Smooth muscle cell (in vitro differentiated cells): ENCODE measurements at regions not wholly inside any gene's neighbourhood (a gene's known extent, or its start where the extent isn't known, plus 50 kb on each side); places are given as distances from the start of the nearest gene placed in this dataset.

ENCODE experiments used
- DNase-seq: peaks from one replicate; lab custom pipeline; 2025; ENCODE audit not compliant: unreplicated experiment; lab: John Stamatoyannopoulos, UW
- H2AFZ ChIP-seq: fragments of 200-600 bp; sonication (generic); 2 replicates; pipeline ENCODE4 v1.6.0; 2016; ENCODE audit warnings: antibody characterized with exemption, low read depth, mild to moderate bottlenecking
- H3F3A ChIP-seq: fragments of 200-600 bp; sonication (generic); 2 replicates; pipeline ENCODE4 v1.6.0; 2017; ENCODE audit warnings: antibody characterized with exemption, low read depth
- H3K27ac ChIP-seq: fragments of 200-600 bp; sonication (generic); 2 replicates; pipeline ENCODE4 v1.5.1; 2016; ENCODE audit warnings: low read depth, mild to moderate bottlenecking
- H3K27me3 ChIP-seq: fragments of 200-600 bp; sonication (generic); 2 replicates; pipeline ENCODE4 v1.6.1; 2016; ENCODE audit warnings: low read depth, mild to moderate bottlenecking
- H3K36me3 ChIP-seq: fragments of 200-600 bp; sonication (generic); 2 replicates; pipeline ENCODE4 v1.5.1; 2016; ENCODE audit warnings: low read depth
- H3K4me1 ChIP-seq: fragments of 200-600 bp; sonication (generic); 2 replicates; pipeline ENCODE4 v1.5.1; 2016; ENCODE audit warnings: low read depth
- H3K4me2 ChIP-seq: fragments of 200-600 bp; sonication (generic); 2 replicates; pipeline ENCODE4 v1.6.0; 2016; ENCODE audit warnings: mild to moderate bottlenecking
- H3K4me3 ChIP-seq: fragments of 200-600 bp; sonication (generic); 2 replicates; pipeline ENCODE4 v1.5.1; 2016; ENCODE audit warnings: mild to moderate bottlenecking
- H3K79me2 ChIP-seq: fragments of 200-600 bp; sonication (generic); 2 replicates; pipeline ENCODE4 v1.6.0; 2016; ENCODE audit warnings: low read depth, mild to moderate bottlenecking
- H3K9ac ChIP-seq: fragments of 200-600 bp; sonication (generic); 2 replicates; pipeline ENCODE4 v1.6.0; 2016; ENCODE audit warnings: low read depth
- H3K9me3 ChIP-seq: fragments of 200-600 bp; sonication (generic); replicated peaks from 2 replicates; pipeline ENCODE4 v1.5.1; 2016; ENCODE audit warnings: low read depth
- H4K20me1 ChIP-seq: fragments of 200-600 bp; sonication (generic); 2 replicates; pipeline ENCODE4 v1.6.0; 2016; ENCODE audit warnings: low read depth
- WGBS: methylation state at CpG from one replicate; pipeline ENCODE4 v1.1.7; 2016; ENCODE audit warnings: low lambda C conversion rate; 5-methylcytosine and 5-hydroxymethylcytosine counted together
- TF ChIP-seq, protein P1 (sequence below): fragments of 200-600 bp; sonication (generic); IDR thresholded peaks from 2 replicates; pipeline ENCODE4 v1.5.1; 2017; ENCODE audit warnings: borderline replicate concordance, mild to moderate bottlenecking, antibody characterized with exemption; ENCODE audit not compliant: insufficient read depth, poor library complexity, severe bottlenecking

DNA sequence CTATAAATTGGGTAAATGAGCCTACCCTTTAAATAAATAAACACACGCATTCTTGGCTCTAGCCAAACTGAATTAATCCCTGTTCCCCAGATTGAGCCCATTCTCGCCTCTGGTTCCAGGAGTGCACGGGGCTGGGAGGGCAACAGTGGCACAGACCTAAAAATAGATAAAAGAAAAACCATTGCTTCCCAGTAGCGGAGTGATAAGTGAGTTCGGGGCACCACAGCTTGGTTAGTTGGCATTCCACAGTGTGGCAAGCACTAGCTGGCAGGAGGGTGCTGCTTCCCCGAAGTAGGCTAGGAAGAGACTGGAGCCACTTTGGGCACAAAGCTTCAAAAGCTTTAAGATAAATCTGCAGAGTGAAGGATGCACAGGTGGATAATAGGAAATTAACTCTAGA, 322.2 kb upstream of the SGCD start:
- Histone ChIP-seq H2AFZ (no peak overlapping the region), H3K4me2 (no peak overlapping the region), H3K27me3 (no peaks in the 10 kb centered on the region), H3K4me1 (no peaks in the 10 kb centered on the region), H3K79me2 (no peaks in the 10 kb centered on the region), H3K9ac (no peak overlapping the region), H3K9me3 (no peaks in the 10 kb centered on the region), H3K27ac (no peak overlapping the region), H3K36me3 (no peaks in the 10 kb centered on the region), H3K4me3 (no peak overlapping the region), H4K20me1 (no peaks in the 10 kb centered on the region), H3F3A (no peaks in the 10 kb centered on the region)
- TF ChIP-seq, protein P1, sequence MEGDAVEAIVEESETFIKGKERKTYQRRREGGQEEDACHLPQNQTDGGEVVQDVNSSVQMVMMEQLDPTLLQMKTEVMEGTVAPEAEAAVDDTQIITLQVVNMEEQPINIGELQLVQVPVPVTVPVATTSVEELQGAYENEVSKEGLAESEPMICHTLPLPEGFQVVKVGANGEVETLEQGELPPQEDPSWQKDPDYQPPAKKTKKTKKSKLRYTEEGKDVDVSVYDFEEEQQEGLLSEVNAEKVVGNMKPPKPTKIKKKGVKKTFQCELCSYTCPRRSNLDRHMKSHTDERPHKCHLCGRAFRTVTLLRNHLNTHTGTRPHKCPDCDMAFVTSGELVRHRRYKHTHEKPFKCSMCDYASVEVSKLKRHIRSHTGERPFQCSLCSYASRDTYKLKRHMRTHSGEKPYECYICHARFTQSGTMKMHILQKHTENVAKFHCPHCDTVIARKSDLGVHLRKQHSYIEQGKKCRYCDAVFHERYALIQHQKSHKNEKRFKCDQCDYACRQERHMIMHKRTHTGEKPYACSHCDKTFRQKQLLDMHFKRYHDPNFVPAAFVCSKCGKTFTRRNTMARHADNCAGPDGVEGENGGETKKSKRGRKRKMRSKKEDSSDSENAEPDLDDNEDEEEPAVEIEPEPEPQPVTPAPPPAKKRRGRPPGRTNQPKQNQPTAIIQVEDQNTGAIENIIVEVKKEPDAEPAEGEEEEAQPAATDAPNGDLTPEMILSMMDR = no peak
- 95% methylated on average over 6 of the region's 6 CpGs for WGBS
- no peak for DNase-seq

DNA sequence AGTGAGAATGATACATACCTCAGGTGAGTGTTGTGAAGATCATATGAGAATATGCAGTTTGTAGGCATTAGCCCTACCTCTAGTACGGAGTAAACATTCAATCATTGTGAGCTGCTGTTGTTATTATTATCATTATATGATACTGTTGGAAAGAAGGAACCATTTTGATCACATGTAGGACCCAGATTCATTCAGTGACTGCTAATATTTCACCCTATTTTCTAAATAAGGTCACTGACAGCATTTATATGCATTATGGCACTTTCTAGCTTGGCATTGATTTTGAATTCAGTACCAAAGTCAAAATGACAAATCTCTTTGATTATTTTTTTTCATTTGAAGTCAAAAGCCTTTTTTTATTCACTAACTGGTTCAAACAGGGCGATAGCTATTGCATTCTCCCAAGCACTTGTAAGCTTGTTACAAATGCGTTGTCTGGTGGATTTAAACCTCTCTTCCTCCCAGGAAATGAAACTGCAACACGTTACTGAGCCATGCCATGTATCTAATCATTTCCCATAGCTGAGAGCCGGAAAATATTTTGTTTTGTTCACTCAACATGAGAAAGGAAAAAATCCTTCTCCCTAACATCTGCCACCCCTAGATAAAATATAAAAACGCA, 320.8 kb upstream of the SGCD start:
- TF ChIP-seq, protein P1 = no peak
- no peak for DNase-seq
- H3K4me2 ChIP-seq = no peak overlapping the region
- no peaks in the 10 kb centered on the region for H3K27me3 ChIP-seq
- H3F3A ChIP-seq = no peaks in the 10 kb centered on the region
- no peak overlapping the region for H3K4me3 ChIP-seq
- WGBS = 74% methylated on average over 6 of the region's 6 CpGs
- H3K79me2 ChIP-seq = no peaks in the 10 kb centered on the region
- H2AFZ ChIP-seq = no peak overlapping the region
- H4K20me1 ChIP-seq = no peaks in the 10 kb centered on the region
- no peaks in the 10 kb centered on the region for H3K4me1 ChIP-seq
- no peaks in the 10 kb centered on the region for H3K36me3 ChIP-seq
- H3K9ac ChIP-seq = no peak overlapping the region
- no peak overlapping the region for H3K27ac ChIP-seq
- no peaks in the 10 kb centered on the region for H3K9me3 ChIP-seq

DNA sequence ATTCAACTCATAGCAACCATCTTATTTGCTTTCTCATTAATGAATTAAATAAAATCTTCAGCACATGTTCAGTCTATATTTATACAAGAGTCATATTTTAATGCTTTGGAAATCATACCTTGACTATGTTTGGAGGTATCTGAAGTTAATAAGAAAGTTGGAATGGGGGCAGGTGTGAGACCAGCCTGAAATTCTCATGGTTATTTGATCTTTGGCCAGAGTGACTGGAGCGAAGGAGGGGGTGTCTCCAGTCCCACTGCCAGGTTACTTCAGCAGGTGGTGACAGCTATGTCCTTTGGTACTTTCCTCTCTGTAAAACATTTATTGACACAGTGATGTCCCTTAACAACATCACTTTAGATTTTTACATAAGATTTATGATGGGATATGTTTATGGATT, 318.1 kb upstream of the SGCD start:
- DNase-seq = no peak
- Histone ChIP-seq H3K4me3 (no peak overlapping the region), H3K9ac (no peak overlapping the region), H3K27ac (no peak overlapping the region), H3K27me3 (no peaks in the 10 kb centered on the region), H2AFZ (no peak overlapping the region), H3K36me3 (no peaks in the 10 kb centered on the region), H3K9me3 (no peaks in the 10 kb centered on the region), H3K4me2 (no peak overlapping the region), H4K20me1 (no peaks in the 10 kb centered on the region), H3K79me2 (no peaks in the 10 kb centered on the region), H3K4me1 (no peaks in the 10 kb centered on the region), H3F3A (no peaks in the 10 kb centered on the region)
- TF ChIP-seq, protein P1 = no peak
- WGBS = 100% methylated on average over 1 of the region's 1 CpG

DNA sequence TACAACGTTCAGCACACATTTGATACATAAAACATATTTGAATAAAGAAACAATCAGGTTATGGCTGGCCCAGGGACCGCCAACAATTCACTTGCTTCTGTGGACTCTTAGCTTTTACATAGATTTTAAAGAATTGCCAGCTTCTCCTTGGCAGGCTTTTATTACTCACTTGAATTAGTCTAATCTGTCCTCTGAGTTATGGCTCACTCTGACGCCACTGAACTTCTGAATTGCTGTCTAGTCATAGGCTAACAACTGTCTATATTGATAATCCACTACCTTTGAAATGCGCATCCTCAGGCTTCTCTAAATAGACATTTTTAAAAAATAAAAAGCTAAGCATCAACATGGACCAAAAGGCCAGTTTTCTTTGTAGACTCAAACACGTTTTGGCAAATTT, 317.4 kb upstream of the SGCD start:
- Histone ChIP-seq H3K36me3 (no peaks in the 10 kb centered on the region), H4K20me1 (no peaks in the 10 kb centered on the region), H3K9me3 (no peaks in the 10 kb centered on the region), H3F3A (no peaks in the 10 kb centered on the region), H3K27ac (no peak overlapping the region), H3K79me2 (no peaks in the 10 kb centered on the region), H3K27me3 (no peaks in the 10 kb centered on the region), H3K4me2 (no peak overlapping the region), H2AFZ (no peak overlapping the region), H3K9ac (no peak overlapping the region), H3K4me3 (no peak overlapping the region), H3K4me1 (no peaks in the 10 kb centered on the region)
- 72% methylated on average over 5 of the region's 5 CpGs for WGBS
- TF ChIP-seq, protein P1 = no peak
- DNase-seq = no peak
